H1 (cell line): ENCODE measurements at regions not wholly inside any gene's neighbourhood (a gene's known extent, or its start where the extent isn't known, plus 50 kb on each side); places are given as distances from the start of the nearest gene placed in this dataset.

Source experiments
- CTCF ChIA-PET: fragments of 300-600 bp; sonication (Branson Sonifier 250); formaldehyde crosslinking; loops from one replicate; lab custom pipeline; 2021; ENCODE audit not compliant: partially characterized antibody; lab: Charles Lee
- POLR2A ChIA-PET: fragments of 300-600 bp; sonication (Branson Sonifier 250); formaldehyde crosslinking; loops from one replicate; lab custom pipeline; 2021; ENCODE audit warnings: inconsistent platforms; ENCODE audit not compliant: partially characterized antibody; lab: Charles Lee
- DNase-seq, 2 experiments: peaks; one replicate each; pipeline versions ENCODE4 v3.0.0 to v3.0.0-alpha.2; 2010 to 2022; ENCODE audit warnings: low spot score in 2 of 2, low read depth in 1 of 2, mixed read lengths in 1 of 2
- FAIRE-seq: peaks from 2 replicates; lab custom pipeline; 2011; peaks lifted over from hg19 to GRCh38; lab: Jason Lieb, UNC
- H2AFZ ChIP-seq: 2 replicates; pipeline ENCODE4 v1.8.1; 2012; ENCODE audit warnings: low read length, inconsistent platforms
- H2AK5ac ChIP-seq: 2 replicates; pipeline ENCODE4 v1.6.1; 2013; ENCODE audit warnings: low read depth, low read length
- H2BK120ac ChIP-seq: replicated peaks from 2 replicates; pipeline ENCODE3; 2013; ENCODE audit warnings: low read depth, low read length, inconsistent platforms
- H2BK12ac ChIP-seq: 2 replicates; pipeline ENCODE4 v1.6.1; 2013; ENCODE audit warnings: low read depth, low read length
- H2BK15ac ChIP-seq: 2 replicates; pipeline ENCODE4 v1.6.1; 2013; ENCODE audit warnings: low read length
- H2BK20ac ChIP-seq: 2 replicates; pipeline ENCODE4 v1.6.1; 2013; ENCODE audit warnings: low read length
- H2BK5ac ChIP-seq: 2 replicates; pipeline ENCODE4 v1.6.1; 2013; ENCODE audit warnings: low read depth, low read length
- H3K14ac ChIP-seq: 2 replicates; pipeline ENCODE4 v1.6.1; 2013; ENCODE audit warnings: inconsistent platforms; ENCODE audit not compliant: insufficient read length
- H3K18ac ChIP-seq: 2 replicates; pipeline ENCODE4 v1.6.1; 2013; ENCODE audit warnings: low read length; ENCODE audit errors: extremely low read depth
- H3K23ac ChIP-seq: 2 replicates; pipeline ENCODE4 v1.6.1; 2013; ENCODE audit warnings: inconsistent platforms; ENCODE audit not compliant: insufficient read length
- H3K23me2 ChIP-seq: 2 replicates; pipeline ENCODE4 v1.6.1; 2013; ENCODE audit warnings: low read depth, low read length
- H3K27ac ChIP-seq: 2 replicates; pipeline ENCODE4 v1.6.1; 2011; ENCODE audit warnings: low read depth, low read length, inconsistent platforms
- H3K27me3 ChIP-seq, 4 experiments: replicated peaks in 1 of 4; 1 replicate in 1 of 4; 2 replicates in 3 of 4; pipeline versions ENCODE4 v1.6.1 to v1.8.1; 2011 to 2013; ENCODE audit warnings: low read length in 3 of 4, mild to moderate bottlenecking in 3 of 4, inconsistent platforms in 2 of 4, mixed read lengths in 2 of 4, moderate library complexity in 1 of 4; ENCODE audit not compliant: control insufficient read depth in 3 of 4, insufficient read depth in 3 of 4; ENCODE audit errors: extremely low read depth in 1 of 4
- H3K36me3 ChIP-seq, 4 experiments: 2 replicates each; pipeline versions ENCODE4 v1.6.1 to v1.8.1; 2011 to 2013; ENCODE audit warnings: mild to moderate bottlenecking in 4 of 4, low read length in 3 of 4, moderate library complexity in 2 of 4, control low read depth in 1 of 4, inconsistent platforms in 1 of 4; ENCODE audit not compliant: insufficient read depth in 4 of 4, control insufficient read depth in 2 of 4
- H3K4ac ChIP-seq: replicated peaks from 2 replicates; pipeline ENCODE3; 2013; ENCODE audit warnings: low read length, low read depth, mixed read lengths, inconsistent platforms; ENCODE audit not compliant: insufficient read length
- H3K4me1 ChIP-seq, 4 experiments: replicated peaks in 1 of 4; 1 replicate in 1 of 4; 2 replicates in 3 of 4; pipeline versions ENCODE4 v1.6.1 to v1.8.1; 2011 to 2013; ENCODE audit warnings: low read length in 3 of 4, inconsistent platforms in 2 of 4, mixed read lengths in 1 of 4; ENCODE audit not compliant: insufficient read depth in 4 of 4, control insufficient read depth in 3 of 4
- H3K4me2 ChIP-seq, 2 experiments: 2 replicates each; pipeline versions ENCODE4 v1.6.1 to v1.8.1; 2011 to 2013; ENCODE audit warnings: low read depth in 2 of 2, low read length in 2 of 2, control low read depth in 1 of 2, inconsistent platforms in 1 of 2, mild to moderate bottlenecking in 1 of 2; ENCODE audit not compliant: insufficient read depth in 1 of 2
- H3K4me3 ChIP-seq, 4 experiments: fragments of 200-600, 300-600 bp in 1 of 4; sonication (generic), shearing (Covaris generic), sonication (Bioruptor Twin) in 1 of 4; 2 replicates each; pipeline versions ENCODE4 v1.5.1 to v1.8.1; 2011 to 2016; ENCODE audit warnings: low read length in 4 of 4, low read depth in 3 of 4, control low read depth in 2 of 4, inconsistent platforms in 2 of 4, mild to moderate bottlenecking in 2 of 4, mixed read lengths in 1 of 4, moderate library complexity in 1 of 4; ENCODE audit not compliant: insufficient read depth in 2 of 4; ENCODE audit errors: extremely low read depth in 1 of 4
- H3K56ac ChIP-seq: replicated peaks from 2 replicates; pipeline ENCODE3; 2013; ENCODE audit warnings: low read depth, mild to moderate bottlenecking, mixed read lengths, low read length, inconsistent platforms; ENCODE audit not compliant: insufficient read length
- H3K79me1 ChIP-seq: 2 replicates; pipeline ENCODE4 v1.6.1; 2013; ENCODE audit warnings: low read depth, low read length, control low read depth
- H3K79me2 ChIP-seq, 2 experiments: 2 replicates each; pipeline versions ENCODE4 v1.6.1 to v1.8.1; 2012 to 2013; ENCODE audit warnings: low read length in 2 of 2, mild to moderate bottlenecking in 2 of 2, inconsistent platforms in 1 of 2; ENCODE audit not compliant: insufficient read depth in 2 of 2, control insufficient read depth in 1 of 2
- H3K9ac ChIP-seq, 4 experiments: replicated peaks in 1 of 4; 1 replicate in 1 of 4; 2 replicates in 3 of 4; pipeline versions ENCODE4 v1.6.1 to v1.8.1; 2011 to 2013; ENCODE audit warnings: low read depth in 3 of 4, low read length in 3 of 4, control low read depth in 2 of 4, mild to moderate bottlenecking in 2 of 4, moderate library complexity in 2 of 4, inconsistent platforms in 1 of 4; ENCODE audit errors: extremely low read depth in 1 of 4
- H3K9me3 ChIP-seq, 2 experiments: 2 replicates each; pipeline versions ENCODE4 v1.6.1 to v1.8.1; 2012 to 2013; ENCODE audit warnings: mild to moderate bottlenecking in 2 of 2, moderate library complexity in 2 of 2, control low read depth in 1 of 2, inconsistent platforms in 1 of 2, low read depth in 1 of 2, low read length in 1 of 2, mixed read lengths in 1 of 2; ENCODE audit not compliant: insufficient read depth in 2 of 2
- H4K20me1 ChIP-seq, 2 experiments: replicated peaks in 1 of 2; 2 replicates each; pipeline versions ENCODE3 to v1.8.1; 2011 to 2013; ENCODE audit warnings: inconsistent platforms in 2 of 2, low read length in 2 of 2, mild to moderate bottlenecking in 1 of 2; ENCODE audit not compliant: insufficient read depth in 2 of 2, control insufficient read depth in 1 of 2
- H4K5ac ChIP-seq: 2 replicates; pipeline ENCODE4 v1.6.1; 2013; ENCODE audit warnings: low read length, low read depth, mixed read lengths, inconsistent platforms; ENCODE audit not compliant: insufficient read length
- H4K8ac ChIP-seq: 2 replicates; pipeline ENCODE4 v1.8.0; 2013; ENCODE audit warnings: mild to moderate bottlenecking, moderate library complexity, low read length, inconsistent platforms; ENCODE audit not compliant: insufficient read depth; ENCODE audit errors: extremely low read depth
- H4K91ac ChIP-seq: replicated peaks from 2 replicates; pipeline ENCODE3; 2013; ENCODE audit warnings: low read length, mixed read lengths, inconsistent platforms; ENCODE audit not compliant: insufficient read length
- EP300 ChIP-seq, 2 experiments: IDR thresholded peaks; 1 replicate in 1 of 2; 2 replicates in 1 of 2; pipeline ENCODE4 v1.6.1; 2011 to 2012; ENCODE audit warnings: low read depth in 2 of 2, low read length in 2 of 2, mild to moderate bottlenecking in 2 of 2, borderline replicate concordance in 1 of 2, inconsistent platforms in 1 of 2, moderate library complexity in 1 of 2
- SP2 ChIP-seq: IDR thresholded peaks from 2 replicates; pipeline ENCODE4 v1.6.1; 2012; ENCODE audit warnings: mild to moderate bottlenecking, low read length, inconsistent platforms
- SUZ12 ChIP-seq: fragments of 200-600 bp; sonication (generic); IDR thresholded peaks from 2 replicates; pipeline ENCODE4 v1.6.1; 2012; ENCODE audit warnings: mild to moderate bottlenecking, inconsistent platforms, low read length, moderate library complexity, mixed read lengths
- WGBS, 2 experiments: shearing (Covaris generic) in 1 of 2; methylation state at CpG; one replicate each; pipeline versions ENCODE4 v1.1.6 to v1.1.7; 2013 to 2015; ENCODE audit warnings: low lambda C conversion rate in 2 of 2, mixed read lengths in 2 of 2, inconsistent platforms in 1 of 2, low coverage in 1 of 2, missing lambda C conversion rate in 1 of 2; ENCODE audit not compliant: insufficient replicate concordance in 2 of 2, insufficient coverage in 1 of 2, insufficient read length in 1 of 2; ENCODE audit errors: extremely low coverage in 1 of 2, missing lambda C conversion rate in 1 of 2; 5-methylcytosine and 5-hydroxymethylcytosine counted together

DNA sequence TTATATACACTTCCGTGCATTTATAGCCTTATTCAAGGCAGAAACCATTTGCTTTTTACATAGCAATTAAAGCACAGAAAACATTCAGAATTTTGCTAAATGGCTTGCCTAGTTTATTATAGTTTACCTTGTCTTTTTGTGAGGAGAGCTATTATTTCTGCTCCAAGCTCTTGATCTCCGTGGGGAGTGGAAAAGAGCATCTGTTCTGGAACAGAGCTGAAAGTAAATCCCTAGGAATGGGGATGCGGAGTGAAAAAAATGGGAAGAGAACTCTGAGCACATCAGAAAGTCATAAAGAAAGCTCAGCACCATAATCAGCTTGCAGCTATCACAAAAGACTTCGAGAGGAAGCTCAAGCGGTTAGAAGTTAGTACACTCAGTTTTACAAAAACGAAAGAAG, 1006.7 kb downstream of the ROBO2 start:
- no peaks in the 10 kb centered on the region for H3K79me1 ChIP-seq
- no peak overlapping the region for H3K14ac ChIP-seq
- H3K18ac ChIP-seq: no peak overlapping the region
- no peak for TF ChIP-seq SP2
- no peak for TF ChIP-seq SUZ12
- TF ChIP-seq EP300 (IDR thresholded peaks at IDR 0.05; ENCODE audit: borderline replicate concordance in 1 of 2, low read depth in 2 of 2, low read length in 2 of 2): no peak
- no peak overlapping the region for H3K4me2 ChIP-seq
- no peak for DNase-seq
- no peak overlapping the region for H3K4me3 ChIP-seq
- H3K23me2 ChIP-seq: no peaks in the 10 kb centered on the region
- H3K27ac ChIP-seq: no peak overlapping the region
- H3K9ac ChIP-seq: no peak overlapping the region
- no peak overlapping the region for H2BK20ac ChIP-seq
- H3K27me3 ChIP-seq: no peaks in the 10 kb centered on the region
- no peaks in the 10 kb centered on the region for H3K4me1 ChIP-seq
- H3K56ac ChIP-seq: no peak overlapping the region
- H2BK12ac ChIP-seq: no peak overlapping the region
- no peaks in the 10 kb centered on the region for H3K36me3 ChIP-seq
- H2BK120ac ChIP-seq: no peak overlapping the region
- ChIA-PET CTCF (no interaction called here), POLR2A (no interaction called here)
- FAIRE-seq: no peak
- H4K5ac ChIP-seq: no peak overlapping the region
- H2AK5ac ChIP-seq: no peak overlapping the region
- H3K9me3 ChIP-seq: no peaks in the 10 kb centered on the region
- no peak overlapping the region for H2AFZ ChIP-seq
- H2BK15ac ChIP-seq: no peak overlapping the region
- H4K8ac ChIP-seq: no peak overlapping the region
- no peak overlapping the region for H3K4ac ChIP-seq
- 94% methylated on average over 5 of the region's 6 CpGs; no CpG with 5 or more reads in 1 of the 2 experiments for WGBS, 2 experiments
- no peaks in the 10 kb centered on the region for H3K79me2 ChIP-seq
- no peaks in the 10 kb centered on the region for H4K20me1 ChIP-seq
- H4K91ac ChIP-seq: no peak overlapping the region
- no peak overlapping the region for H3K23ac ChIP-seq
- no peak overlapping the region for H2BK5ac ChIP-seq
